ENCODE measurements at regions not wholly inside any gene's neighbourhood (a gene's known extent, or its start where the extent isn't known, plus 50 kb on each side); places are given as distances from the start of the nearest gene placed in this dataset.

DNA sequence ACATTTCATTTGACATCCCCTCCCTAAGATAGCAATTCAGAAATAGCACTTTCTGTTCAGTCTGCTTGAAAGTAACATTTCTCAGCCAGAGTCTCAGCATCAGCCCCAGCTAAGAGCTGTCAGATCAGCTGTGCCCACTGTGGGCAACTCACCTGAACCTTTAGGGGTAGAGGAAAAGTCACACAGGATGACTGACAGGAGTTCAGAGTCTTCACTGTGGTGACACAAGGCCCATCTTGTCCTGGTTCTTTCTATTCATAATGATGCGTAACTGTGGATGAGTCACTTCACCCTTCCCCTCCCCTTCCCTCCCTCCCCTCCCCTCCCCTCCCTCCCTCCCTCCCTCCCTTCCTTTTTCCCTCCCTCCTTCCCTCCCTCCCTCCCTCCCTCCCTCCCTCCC, 96.1 kb upstream of the RASGRP1 start:
- no peak for ATAC-seq
- Mint-ChIP-seq H3K27me3 (ENCODE audit: low read depth) (no peaks in the 10 kb centered on the region), H3K9me3 (no peaks in the 10 kb centered on the region), H3K36me3 (no peaks in the 10 kb centered on the region), H3K4me3 (no peak overlapping the region), H3K4me1 (no peaks in the 10 kb centered on the region), H3K27ac (no peak overlapping the region)
- TF ChIP-seq SOX15 (CRISPR knock-in tag; IDR thresholded peaks at IDR 0.05) (no peak), NR3C1 (CRISPR knock-in tag; conservative IDR thresholded peaks at IDR 0.05; ENCODE audit: low read depth) (no peak), IRF2 (CRISPR knock-in tag; IDR thresholded peaks at IDR 0.05; ENCODE audit: borderline replicate concordance, low read depth) (no peak), NFE2L1 (CRISPR knock-in tag; IDR thresholded peaks at IDR 0.05) (no peak), FOXJ3 (CRISPR knock-in tag; IDR thresholded peaks at IDR 0.05; ENCODE audit: borderline replicate concordance) (no peak), JAZF1 (CRISPR knock-in tag; IDR thresholded peaks at IDR 0.05) (no peak), NFATC4 (CRISPR knock-in tag; IDR thresholded peaks at IDR 0.05) (no peak), TEAD1 (CRISPR knock-in tag; IDR thresholded peaks at IDR 0.05) (no peak), FOXP1 (CRISPR knock-in tag; IDR thresholded peaks at IDR 0.05; ENCODE audit: borderline replicate concordance) (no peak), ZNF423 (CRISPR knock-in tag; IDR thresholded peaks at IDR 0.05) (no peak), ATF1 (CRISPR knock-in tag; IDR thresholded peaks at IDR 0.05) (no peak), HMGA2 (CRISPR knock-in tag; IDR thresholded peaks at IDR 0.05) (no peak), MYBL2 (CRISPR knock-in tag; IDR thresholded peaks at IDR 0.05) (no peak), NFYB (CRISPR knock-in tag; conservative IDR thresholded peaks at IDR 0.05; ENCODE audit: low read depth) (no peak)
- TF ChIP-seq, protein P1, sequence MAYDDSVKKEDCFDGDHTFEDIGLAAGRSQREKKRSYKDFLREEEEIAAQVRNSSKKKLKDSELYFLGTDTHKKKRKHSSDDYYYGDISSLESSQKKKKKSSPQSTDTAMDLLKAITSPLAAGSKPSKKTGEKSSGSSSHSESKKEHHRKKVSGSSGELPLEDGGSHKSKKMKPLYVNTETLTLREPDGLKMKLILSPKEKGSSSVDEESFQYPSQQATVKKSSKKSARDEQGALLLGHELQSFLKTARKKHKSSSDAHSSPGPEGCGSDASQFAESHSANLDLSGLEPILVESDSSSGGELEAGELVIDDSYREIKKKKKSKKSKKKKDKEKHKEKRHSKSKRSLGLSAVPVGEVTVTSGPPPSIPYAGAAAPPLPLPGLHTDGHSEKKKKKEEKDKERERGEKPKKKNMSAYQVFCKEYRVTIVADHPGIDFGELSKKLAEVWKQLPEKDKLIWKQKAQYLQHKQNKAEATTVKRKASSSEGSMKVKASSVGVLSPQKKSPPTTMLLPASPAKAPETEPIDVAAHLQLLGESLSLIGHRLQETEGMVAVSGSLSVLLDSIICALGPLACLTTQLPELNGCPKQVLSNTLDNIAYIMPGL (CRISPR knock-in tag; IDR thresholded peaks at IDR 0.05) = no peak
- TF ChIP-seq, protein P2, sequence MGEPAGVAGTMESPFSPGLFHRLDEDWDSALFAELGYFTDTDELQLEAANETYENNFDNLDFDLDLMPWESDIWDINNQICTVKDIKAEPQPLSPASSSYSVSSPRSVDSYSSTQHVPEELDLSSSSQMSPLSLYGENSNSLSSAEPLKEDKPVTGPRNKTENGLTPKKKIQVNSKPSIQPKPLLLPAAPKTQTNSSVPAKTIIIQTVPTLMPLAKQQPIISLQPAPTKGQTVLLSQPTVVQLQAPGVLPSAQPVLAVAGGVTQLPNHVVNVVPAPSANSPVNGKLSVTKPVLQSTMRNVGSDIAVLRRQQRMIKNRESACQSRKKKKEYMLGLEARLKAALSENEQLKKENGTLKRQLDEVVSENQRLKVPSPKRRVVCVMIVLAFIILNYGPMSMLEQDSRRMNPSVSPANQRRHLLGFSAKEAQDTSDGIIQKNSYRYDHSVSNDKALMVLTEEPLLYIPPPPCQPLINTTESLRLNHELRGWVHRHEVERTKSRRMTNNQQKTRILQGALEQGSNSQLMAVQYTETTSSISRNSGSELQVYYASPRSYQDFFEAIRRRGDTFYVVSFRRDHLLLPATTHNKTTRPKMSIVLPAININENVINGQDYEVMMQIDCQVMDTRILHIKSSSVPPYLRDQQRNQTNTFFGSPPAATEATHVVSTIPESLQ (CRISPR knock-in tag; IDR thresholded peaks at IDR 0.05) = no peak
- TF ChIP-seq, protein P3, sequence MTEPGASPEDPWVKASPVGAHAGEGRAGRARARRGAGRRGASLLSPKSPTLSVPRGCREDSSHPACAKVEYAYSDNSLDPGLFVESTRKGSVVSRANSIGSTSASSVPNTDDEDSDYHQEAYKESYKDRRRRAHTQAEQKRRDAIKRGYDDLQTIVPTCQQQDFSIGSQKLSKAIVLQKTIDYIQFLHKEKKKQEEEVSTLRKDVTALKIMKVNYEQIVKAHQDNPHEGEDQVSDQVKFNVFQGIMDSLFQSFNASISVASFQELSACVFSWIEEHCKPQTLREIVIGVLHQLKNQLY (CRISPR knock-in tag; IDR thresholded peaks at IDR 0.05) = no peak
- TF ChIP-seq, protein P4, sequence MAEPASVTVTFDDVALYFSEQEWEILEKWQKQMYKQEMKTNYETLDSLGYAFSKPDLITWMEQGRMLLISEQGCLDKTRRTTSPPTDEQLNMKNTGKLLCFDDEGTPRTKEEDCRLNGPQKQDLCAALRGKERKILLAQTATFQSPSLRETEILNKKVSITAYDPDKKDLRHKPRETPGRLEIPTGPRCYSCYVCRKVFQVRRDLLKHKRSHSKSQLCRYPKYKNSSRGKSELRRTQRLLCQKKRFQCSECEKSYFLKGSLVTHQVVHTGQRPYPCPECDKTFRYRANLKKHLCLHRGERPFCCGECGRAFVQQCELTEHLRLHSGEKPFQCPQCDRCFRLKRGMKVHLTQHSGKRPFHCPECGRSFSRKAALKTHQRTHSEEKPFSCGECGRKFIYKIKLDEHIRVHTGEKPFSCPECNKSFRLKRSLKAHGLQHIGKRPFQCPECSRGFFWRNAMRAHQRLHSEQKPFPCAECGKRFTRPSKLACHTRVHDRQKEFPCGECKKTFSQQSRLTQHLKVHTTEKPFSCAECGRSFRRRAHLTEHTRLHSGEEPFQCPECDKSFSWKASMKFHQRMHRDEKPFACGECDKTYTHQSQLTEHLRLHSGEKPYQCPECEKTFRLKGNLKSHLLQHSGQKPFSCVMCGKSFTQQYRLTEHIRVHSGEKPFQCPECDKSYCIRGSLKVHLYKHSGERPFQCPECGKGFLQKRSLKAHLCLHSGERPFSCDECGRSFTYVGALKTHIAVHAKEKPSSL (CRISPR knock-in tag; conservative IDR thresholded peaks at IDR 0.05) = no peak
- TF ChIP-seq, protein P5, sequence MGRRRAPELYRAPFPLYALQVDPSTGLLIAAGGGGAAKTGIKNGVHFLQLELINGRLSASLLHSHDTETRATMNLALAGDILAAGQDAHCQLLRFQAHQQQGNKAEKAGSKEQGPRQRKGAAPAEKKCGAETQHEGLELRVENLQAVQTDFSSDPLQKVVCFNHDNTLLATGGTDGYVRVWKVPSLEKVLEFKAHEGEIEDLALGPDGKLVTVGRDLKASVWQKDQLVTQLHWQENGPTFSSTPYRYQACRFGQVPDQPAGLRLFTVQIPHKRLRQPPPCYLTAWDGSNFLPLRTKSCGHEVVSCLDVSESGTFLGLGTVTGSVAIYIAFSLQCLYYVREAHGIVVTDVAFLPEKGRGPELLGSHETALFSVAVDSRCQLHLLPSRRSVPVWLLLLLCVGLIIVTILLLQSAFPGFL (CRISPR knock-in tag; IDR thresholded peaks at IDR 0.05; ENCODE audit: borderline replicate concordance) = no peak
- POLR2A ChIA-PET = no interaction called here
- CTCF ChIA-PET = no interaction called here
- no peak for DNase-seq (ENCODE audit: low spot score)
